Coronary artery (tissue), 2 donors: ENCODE measurements at regions not wholly inside any gene's neighbourhood (a gene's known extent, or its start where the extent isn't known, plus 50 kb on each side); places are given as distances from the start of the nearest gene placed in this dataset.

Experiments
- DNase-seq: peaks from one replicate; pipeline ENCODE4 v3.0.0-alpha.2; 2017; ENCODE audit warnings: low spot score
- H3K27ac ChIP-seq, 2 donors: fragments of 200-600 bp; sonication (generic); one replicate each; pipeline ENCODE4 v1.5.1; 2016 to 2019
- H3K4me3 ChIP-seq: fragments of 200-600 bp; sonication (generic); 2 replicates; pipeline ENCODE4 v1.5.1; 2016; ENCODE audit warnings: mild to moderate bottlenecking, moderate library complexity
- TF ChIP-seq, protein P1 (sequence below): fragments of 200-600 bp; sonication (generic); IDR thresholded peaks from one replicate; pipeline ENCODE4 v1.5.1; 2019; ENCODE audit warnings: antibody characterized with exemption

DNA sequence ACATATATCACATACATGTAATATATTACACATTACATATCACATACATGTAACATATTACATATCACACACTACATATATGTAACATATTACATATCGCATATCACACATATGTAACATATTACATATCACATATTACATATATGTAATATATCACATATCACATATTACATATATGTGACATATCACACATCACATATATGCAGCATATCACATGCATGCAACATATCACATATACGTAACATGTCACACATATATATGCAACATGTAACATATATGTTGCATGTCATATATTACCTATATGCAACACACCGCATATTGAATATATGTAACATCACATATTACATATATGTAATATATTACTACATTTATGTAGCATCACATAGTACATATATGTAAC, 211.2 kb downstream of the ARL6IP6 start:
- H3K27ac ChIP-seq = no peak overlapping the region
- TF ChIP-seq, protein P1, sequence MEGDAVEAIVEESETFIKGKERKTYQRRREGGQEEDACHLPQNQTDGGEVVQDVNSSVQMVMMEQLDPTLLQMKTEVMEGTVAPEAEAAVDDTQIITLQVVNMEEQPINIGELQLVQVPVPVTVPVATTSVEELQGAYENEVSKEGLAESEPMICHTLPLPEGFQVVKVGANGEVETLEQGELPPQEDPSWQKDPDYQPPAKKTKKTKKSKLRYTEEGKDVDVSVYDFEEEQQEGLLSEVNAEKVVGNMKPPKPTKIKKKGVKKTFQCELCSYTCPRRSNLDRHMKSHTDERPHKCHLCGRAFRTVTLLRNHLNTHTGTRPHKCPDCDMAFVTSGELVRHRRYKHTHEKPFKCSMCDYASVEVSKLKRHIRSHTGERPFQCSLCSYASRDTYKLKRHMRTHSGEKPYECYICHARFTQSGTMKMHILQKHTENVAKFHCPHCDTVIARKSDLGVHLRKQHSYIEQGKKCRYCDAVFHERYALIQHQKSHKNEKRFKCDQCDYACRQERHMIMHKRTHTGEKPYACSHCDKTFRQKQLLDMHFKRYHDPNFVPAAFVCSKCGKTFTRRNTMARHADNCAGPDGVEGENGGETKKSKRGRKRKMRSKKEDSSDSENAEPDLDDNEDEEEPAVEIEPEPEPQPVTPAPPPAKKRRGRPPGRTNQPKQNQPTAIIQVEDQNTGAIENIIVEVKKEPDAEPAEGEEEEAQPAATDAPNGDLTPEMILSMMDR = no peak
- DNase-seq = no peak
- no peak overlapping the region for H3K4me3 ChIP-seq

DNA sequence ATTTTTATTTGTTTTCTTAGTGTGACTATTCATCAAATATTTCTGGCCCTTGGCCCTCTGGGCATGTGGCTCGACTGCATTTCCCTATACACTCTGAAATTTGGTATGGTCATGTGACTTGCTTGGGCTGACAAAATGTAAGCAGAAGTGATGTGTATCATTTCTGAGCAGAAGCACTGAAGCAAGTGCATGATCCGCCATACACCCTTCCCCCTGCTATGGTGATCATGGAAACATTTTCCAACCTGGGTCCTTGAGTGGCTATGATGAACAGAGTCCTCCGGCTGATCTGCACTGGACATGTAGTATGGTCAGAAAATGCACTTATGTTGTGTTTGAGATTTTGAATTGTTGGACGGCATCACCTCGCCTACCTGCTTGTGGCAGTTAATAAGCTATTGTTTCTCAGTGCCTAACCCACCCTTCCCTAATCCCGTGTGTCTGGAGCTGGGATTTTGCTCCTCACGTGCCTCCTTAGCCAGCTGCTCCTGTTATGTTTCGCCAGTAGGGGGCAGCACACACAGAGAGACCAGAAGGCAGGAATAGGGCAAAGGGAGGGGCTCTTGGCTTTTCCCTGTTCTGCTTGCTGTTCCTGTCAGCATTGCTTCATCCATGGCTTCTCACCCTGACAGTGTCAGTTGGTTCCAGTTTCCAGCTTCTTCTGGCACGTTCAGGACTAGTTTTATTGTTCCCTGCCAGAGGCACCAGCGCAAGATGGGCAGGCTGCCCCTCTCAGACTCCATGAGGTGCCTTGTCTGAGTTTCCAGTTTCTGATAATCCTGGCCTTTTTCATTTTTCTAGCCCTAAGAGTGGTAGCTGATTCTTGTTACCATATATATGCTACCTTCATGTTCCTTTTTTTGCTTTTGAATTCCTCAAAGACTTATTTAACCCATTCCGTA, 207.4 kb downstream of the ARL6IP6 start:
- Histone ChIP-seq H3K27ac (no peak overlapping the region), H3K4me3 (no peak overlapping the region)
- TF ChIP-seq, protein P1 = no peak
- no peak for DNase-seq

DNA sequence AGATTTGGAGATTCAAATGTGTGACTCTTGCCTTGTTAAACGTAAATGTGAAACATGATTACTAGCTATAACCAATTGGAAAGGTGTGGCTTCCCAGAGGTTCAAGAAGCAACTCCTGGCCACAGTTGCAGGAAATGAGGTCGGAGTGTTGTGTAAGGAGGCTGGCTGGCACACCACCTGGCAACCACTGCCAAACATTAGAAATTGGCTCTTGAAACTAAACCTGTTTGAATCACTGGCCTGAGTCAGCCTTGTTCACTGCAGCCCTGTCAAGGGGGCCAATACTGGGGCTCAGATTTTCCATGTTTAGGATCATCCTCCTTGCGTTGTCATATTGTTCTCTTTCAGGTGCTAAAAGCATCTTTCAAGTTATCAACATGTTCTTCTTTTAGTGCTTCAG, 206.3 kb downstream of the ARL6IP6 start:
- TF ChIP-seq, protein P1 = no peak
- H3K27ac ChIP-seq = no peak overlapping the region
- no peak overlapping the region for H3K4me3 ChIP-seq
- DNase-seq = no peak

DNA sequence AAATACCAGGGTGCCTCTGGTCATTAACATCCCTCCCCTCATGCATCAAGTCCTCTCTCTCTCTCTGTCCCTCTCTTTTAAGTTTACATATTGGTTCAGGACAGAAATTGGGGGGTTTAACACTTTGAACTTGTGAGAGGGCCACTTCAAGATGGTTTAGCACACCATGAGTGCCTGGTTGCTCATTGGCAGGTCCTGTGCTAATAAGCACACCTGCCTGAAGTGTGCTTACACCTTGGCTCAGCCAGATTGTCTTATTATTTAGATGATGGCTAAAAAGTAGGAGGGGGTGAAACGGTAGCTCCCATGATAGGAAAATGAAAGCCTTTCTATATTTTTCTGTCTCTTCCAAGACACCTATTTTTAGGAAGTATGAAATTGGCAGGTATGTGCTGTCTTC, 205.8 kb downstream of the ARL6IP6 start:
- DNase-seq = no peak
- H3K4me3 ChIP-seq = no peak overlapping the region
- TF ChIP-seq, protein P1 = no peak
- H3K27ac ChIP-seq = no peak overlapping the region

DNA sequence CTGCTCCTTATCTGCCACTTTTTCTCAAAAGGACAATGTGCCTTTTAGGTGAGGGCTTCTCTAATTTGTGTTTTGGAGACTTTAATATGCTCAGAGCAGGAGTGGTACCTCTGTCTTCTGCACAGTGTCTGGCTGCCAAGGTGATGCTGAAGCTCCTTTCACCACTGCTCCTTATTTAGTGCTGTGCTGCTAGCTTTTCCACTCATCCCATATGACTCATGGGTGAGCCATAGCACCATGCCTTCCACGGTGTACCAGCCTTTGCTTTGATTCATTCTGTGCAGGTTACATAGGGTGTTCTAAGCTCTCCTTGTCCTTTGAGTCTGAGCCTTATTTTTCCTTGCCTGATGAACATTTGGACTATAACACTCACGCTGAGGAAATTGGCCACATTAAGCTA, 202.4 kb downstream of the ARL6IP6 start:
- no peak overlapping the region for H3K4me3 ChIP-seq
- TF ChIP-seq, protein P1 = no peak
- no peak for DNase-seq
- no peak overlapping the region for H3K27ac ChIP-seq

DNA sequence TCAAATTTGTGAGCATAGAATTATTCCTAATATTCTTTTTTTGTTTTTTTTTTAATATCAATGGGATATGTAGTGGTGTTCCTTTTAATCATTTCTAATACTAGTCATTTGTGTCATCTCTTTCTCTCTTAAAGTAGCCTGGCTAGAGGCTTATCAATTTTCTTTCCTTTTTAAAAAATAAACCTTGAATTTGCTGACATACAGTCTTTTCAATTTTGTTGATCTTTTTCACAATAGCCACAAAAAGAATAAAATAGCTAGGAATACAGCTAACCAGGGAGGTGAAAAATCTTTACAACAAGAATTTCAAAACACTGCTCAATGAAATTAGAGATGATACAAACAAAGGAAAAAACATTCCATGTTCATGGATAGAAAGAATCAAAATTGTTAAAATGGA, 192.6 kb downstream of the ARL6IP6 start:
- no peak overlapping the region for H3K4me3 ChIP-seq
- no peak overlapping the region for H3K27ac ChIP-seq
- TF ChIP-seq, protein P1 = no peak
- DNase-seq = no peak

DNA sequence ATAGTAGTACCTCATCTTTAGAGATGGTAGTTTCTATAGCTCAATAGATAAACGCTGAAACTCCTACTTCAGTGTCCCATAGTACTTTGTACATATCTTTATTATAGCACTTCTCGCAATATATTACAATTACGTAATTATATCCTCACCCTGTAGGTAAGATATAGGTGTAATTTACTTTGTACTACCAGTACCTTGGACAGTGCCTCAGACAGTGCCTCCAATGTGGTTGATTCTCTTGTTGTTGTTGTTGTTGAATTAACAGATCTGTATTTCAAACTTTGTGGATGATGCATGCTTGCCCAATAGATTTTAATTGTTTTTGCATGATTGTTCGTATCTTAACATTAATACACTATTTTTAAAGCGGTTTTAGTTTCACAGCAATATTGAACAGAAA, 188.6 kb downstream of the ARL6IP6 start:
- TF ChIP-seq, protein P1 = no peak
- no peak overlapping the region for H3K27ac ChIP-seq
- DNase-seq = no peak
- no peak overlapping the region for H3K4me3 ChIP-seq
